Calu3 (cell line): ENCODE measurements at regions not wholly inside any gene's neighbourhood (a gene's known extent, or its start where the extent isn't known, plus 50 kb on each side); places are given as distances from the start of the nearest gene placed in this dataset.
"Not testable (repeated sequence)": the region's sequence is repeated elsewhere in the genome, so short reads cannot be mapped to it uniquely, and the experiment has no call there.

Experiments
- BruUV-seq: library from RNA; stranded (reverse); fragments of 400-500 nt; replicated peaks from 2 replicates; lab custom pipeline; 2021; lab: Mats Ljungman, UMichigan
- CTCF ChIA-PET: fragments of 300-600 bp; sonication (Branson Sonifier 250); formaldehyde crosslinking; loops from one replicate; lab custom pipeline; 2022; ENCODE audit warnings: antibody characterized with exemption; lab: Charles Lee
- DNase-seq: peaks from one replicate; pipeline ENCODE4 v3.0.0; 2022
- H3K27ac Mint-ChIP-seq: one replicate; pipeline ENCODE4 v1.8.0; 2022; ENCODE audit warnings: mixed read lengths; ENCODE audit not compliant: unreplicated experiment
- H3K27me3 Mint-ChIP-seq: one replicate; pipeline ENCODE4 v1.8.0; 2022; ENCODE audit warnings: mixed read lengths; ENCODE audit not compliant: unreplicated experiment
- H3K36me3 Mint-ChIP-seq: one replicate; pipeline ENCODE4 v1.8.0; 2022; ENCODE audit warnings: mild to moderate bottlenecking, moderate library complexity, mixed read lengths; ENCODE audit not compliant: insufficient read depth, unreplicated experiment
- H3K4me1 Mint-ChIP-seq: one replicate; pipeline ENCODE4 v1.8.0; 2022; ENCODE audit warnings: mild to moderate bottlenecking, low read depth, mixed read lengths; ENCODE audit not compliant: unreplicated experiment
- H3K4me3 Mint-ChIP-seq: one replicate; pipeline ENCODE4 v1.8.0; 2022; ENCODE audit warnings: mild to moderate bottlenecking, low read depth, moderate library complexity, mixed read lengths; ENCODE audit not compliant: unreplicated experiment
- H3K9me3 Mint-ChIP-seq: one replicate; pipeline ENCODE4 v1.8.0; 2022; ENCODE audit warnings: low read depth, mixed read lengths; ENCODE audit not compliant: unreplicated experiment
- CTCF ChIP-seq: fragments of 200-600 bp; IDR thresholded peaks from one replicate; pipeline ENCODE4 v1.8.0; 2022; ENCODE audit warnings: antibody characterized with exemption; ENCODE audit not compliant: unreplicated experiment
- intact Hi-C: fragments of 100-400 bp; cut with micrococcal nuclease; formaldehyde crosslinking; loops from one replicate; pipeline ENCODE4 v1.10.0; 2022; ENCODE audit not compliant: unreplicated experiment

DNA sequence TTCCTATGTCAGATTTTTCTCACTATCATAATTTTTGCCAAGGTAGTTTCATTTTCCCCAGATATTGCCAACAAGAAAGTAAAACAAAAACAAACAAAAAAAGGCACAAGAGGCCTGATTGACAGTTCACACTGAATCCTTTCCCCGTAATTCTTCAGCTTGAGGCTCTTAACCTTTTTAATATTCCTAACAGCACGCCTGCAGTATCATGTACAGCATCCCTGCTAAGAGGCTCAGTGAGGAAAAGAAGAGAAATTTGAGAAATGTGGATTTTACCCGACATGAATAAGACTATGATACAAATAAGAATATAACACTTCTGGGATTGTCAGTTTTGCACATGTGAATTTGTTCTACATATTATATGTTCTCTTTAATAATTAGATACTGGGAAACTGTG, 182.4 kb upstream of the CDK1 start:
- no peak overlapping the region for H3K27ac Mint-ChIP-seq

GRCh38 chr10:60594476-60595051, 183.7 kb upstream of the CDK1 start:
- Mint-ChIP-seq H3K36me3 (no peaks in the 10 kb centered on the region), H3K27me3 (no peaks in the 10 kb centered on the region), H3K27ac (no peak overlapping the region), H3K4me1 (no peaks in the 10 kb centered on the region), H3K9me3 (no peaks in the 10 kb centered on the region), H3K4me3 (no peak overlapping the region)
- CTCF ChIA-PET: no interaction called here
- intact Hi-C loops: no loop called here
- DNase-seq: no peak
- no TSS peak for BruUV-seq
- TF ChIP-seq CTCF: no peak

More for the DNA sequence above, 182.4 kb upstream of the CDK1 start:
- no peaks in the 10 kb centered on the region for H3K4me1 Mint-ChIP-seq
- DNase-seq: no peak
- no peak overlapping the region for H3K4me3 Mint-ChIP-seq
- CTCF ChIA-PET: interaction anchor here (1.0 kb wide), 1 partner anchor 29 kb away, joined by 4 read pairs; no protein-coding TSS in a partner anchor
- BruUV-seq: no TSS peak
- intact Hi-C loops: no loop called here
- no peaks in the 10 kb centered on the region for H3K9me3 Mint-ChIP-seq
- no peaks in the 10 kb centered on the region for H3K36me3 Mint-ChIP-seq
- H3K27me3 Mint-ChIP-seq: no peaks in the 10 kb centered on the region
- no peak for TF ChIP-seq CTCF

- no peak overlapping the region for H3K4me3 Mint-ChIP-seq
- CTCF ChIA-PET: no interaction called here
- no peak for DNase-seq
- no peaks in the 10 kb centered on the region for H3K27me3 Mint-ChIP-seq
- no peak overlapping the region for H3K27ac Mint-ChIP-seq
- TF ChIP-seq CTCF: no peak
- BruUV-seq: no TSS peak
- H3K36me3 Mint-ChIP-seq: no peaks in the 10 kb centered on the region
- H3K9me3 Mint-ChIP-seq: no peaks in the 10 kb centered on the region
- H3K4me1 Mint-ChIP-seq: no peaks in the 10 kb centered on the region
- intact Hi-C loops: no loop called here
These were observed 187.2 kb upstream of the CDK1 start for GRCh38 chr10:60591119-60591518.

DNA sequence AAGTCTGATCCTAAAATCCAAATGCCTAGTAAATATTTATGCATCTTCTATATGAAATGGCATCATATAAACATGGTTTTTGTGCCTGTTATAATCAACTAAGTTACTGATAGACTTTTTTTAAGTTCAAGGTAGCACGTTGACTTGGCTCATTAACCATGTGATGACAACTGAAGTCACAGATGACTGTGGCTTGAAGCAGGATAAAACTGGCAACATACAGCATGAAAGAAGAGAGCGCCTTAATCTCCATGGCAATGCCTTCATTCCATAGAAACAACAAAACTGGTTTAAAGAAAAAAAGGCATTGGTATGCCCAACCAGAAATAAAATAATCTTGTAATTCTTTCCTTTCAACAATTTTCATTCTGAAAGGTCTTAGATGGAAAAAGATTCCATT, 188.9 kb upstream of the CDK1 start:
- intact Hi-C loops: no loop called here
- DNase-seq: no peak
- Mint-ChIP-seq H3K4me3 (no peak overlapping the region), H3K27ac (no peak overlapping the region), H3K9me3 (no peaks in the 10 kb centered on the region), H3K27me3 (no peaks in the 10 kb centered on the region), H3K4me1 (no peaks in the 10 kb centered on the region), H3K36me3 (no peaks in the 10 kb centered on the region)
- no TSS peak for BruUV-seq
- CTCF ChIA-PET: no interaction called here
- TF ChIP-seq CTCF: no peak

DNA sequence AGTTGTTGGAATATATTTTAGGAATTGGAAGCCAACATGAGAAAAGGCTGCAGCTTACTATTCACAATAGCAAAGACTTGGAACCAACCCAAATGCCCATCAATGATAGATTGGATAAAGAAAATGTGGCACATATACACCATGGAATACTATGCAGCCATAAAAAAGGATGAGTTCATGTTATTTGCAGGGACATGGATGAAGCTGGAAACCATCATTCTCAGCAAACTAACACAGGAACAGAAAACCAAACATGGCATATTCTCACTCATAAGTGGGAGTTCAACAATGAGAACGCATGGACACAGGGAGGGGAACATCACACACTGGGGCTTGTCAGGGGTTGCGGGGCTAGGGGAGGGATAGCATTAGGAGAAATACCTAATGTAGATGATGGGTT, 192.1 kb upstream of the ANK3 start:
- DNase-seq, H3K27me3 Mint-ChIP-seq, H3K27ac Mint-ChIP-seq, intact Hi-C loops, H3K36me3 Mint-ChIP-seq, CTCF ChIA-PET, BruUV-seq, H3K9me3 Mint-ChIP-seq, H3K4me3 Mint-ChIP-seq, H3K4me1 Mint-ChIP-seq: not testable (repeated sequence)
